RWPE2 (cell line): ENCODE measurements at regions not wholly inside any gene's neighbourhood (a gene's known extent, or its start where the extent isn't known, plus 50 kb on each side); places are given as distances from the start of the nearest gene placed in this dataset.

Source experiments
- ATAC-seq: fragments of 200-7000 bp; cut with Tn5 transposase; 3 replicates; pipeline ENCODE4 v1.9.1; 2021; ENCODE audit warnings: low read depth
- DNase-seq: peaks from one replicate; pipeline ENCODE4 v3.0.0-alpha.2; 2020; ENCODE audit warnings: low spot score
- H3K27ac ChIP-seq: fragments of 450-650 bp; 2 replicates; pipeline ENCODE4 v1.5.1; 2017; ENCODE audit warnings: mild to moderate bottlenecking; ENCODE audit not compliant: poor library complexity, severe bottlenecking
- H3K27me3 ChIP-seq: fragments of 250-450 bp; sonication (Bioruptor Pico); 2 replicates; pipeline ENCODE4 v1.5.1; 2021; ENCODE audit warnings: mild to moderate bottlenecking, moderate library complexity; ENCODE audit not compliant: insufficient read depth, poor library complexity, severe bottlenecking
- H3K36me3 ChIP-seq: fragments of 250-450 bp; sonication (Bioruptor Pico); 2 replicates; pipeline ENCODE4 v1.5.1; 2020; ENCODE audit warnings: low read depth, mild to moderate bottlenecking, moderate library complexity
- H3K4me1 ChIP-seq: fragments of 250-450 bp; sonication (Bioruptor Pico); 2 replicates; pipeline ENCODE4 v1.5.1; 2021; ENCODE audit warnings: mild to moderate bottlenecking, moderate library complexity; ENCODE audit not compliant: insufficient read depth, poor library complexity, severe bottlenecking
- H3K4me3 ChIP-seq: fragments of 250-450 bp; sonication (Bioruptor Pico); 2 replicates; pipeline ENCODE4 v1.5.1; 2021; ENCODE audit warnings: mild to moderate bottlenecking, moderate library complexity; ENCODE audit not compliant: severe bottlenecking
- H3K9me3 ChIP-seq: fragments of 250-450 bp; sonication (Bioruptor Pico); 2 replicates; pipeline ENCODE4 v1.5.1; 2021; ENCODE audit warnings: mild to moderate bottlenecking, moderate library complexity; ENCODE audit not compliant: severe bottlenecking
- CTCF ChIP-seq: fragments of 450-650 bp; IDR thresholded peaks from one replicate; pipeline ENCODE4 v1.5.1; 2017; ENCODE audit warnings: mild to moderate bottlenecking, moderate library complexity; ENCODE audit not compliant: poor library complexity, severe bottlenecking

DNA sequence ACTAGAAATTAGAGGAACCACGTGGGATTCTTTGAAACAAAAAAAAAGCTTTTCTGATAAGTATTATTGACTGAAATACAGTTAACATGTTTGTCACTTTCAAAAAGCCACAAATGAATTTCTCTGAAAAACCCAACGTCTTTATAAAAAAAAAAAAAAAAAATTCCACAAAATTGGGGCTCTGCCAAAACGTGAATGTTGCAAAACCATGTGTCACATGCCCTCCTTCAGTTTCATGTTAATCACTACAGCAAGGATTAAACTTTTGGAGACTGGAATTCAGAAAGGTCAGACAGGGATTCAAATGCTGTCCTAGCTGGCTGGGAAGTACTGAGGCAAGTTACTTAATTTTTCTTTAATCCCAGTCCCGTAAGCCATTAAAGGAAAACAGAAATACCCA is 278.0 kb upstream of the KLF14 start:
- H3K9me3 ChIP-seq = no peaks in the 10 kb centered on the region
- ATAC-seq = peak; percentile 61; the same call in 2 of the 3 replicates
- H3K36me3 ChIP-seq = no peaks in the 10 kb centered on the region; the same call in 1 of the 2 replicates
- peaks cover 76% of the 10 kb centered on the region for H3K4me1 ChIP-seq
- peak overlapping the region; percentile 67 for H3K27ac ChIP-seq
- no peak overlapping the region for H3K4me3 ChIP-seq
- H3K27me3 ChIP-seq = no peaks in the 10 kb centered on the region
- no peak for DNase-seq
- TF ChIP-seq CTCF = no peak

GRCh38 chr7:131012477-131013031 is 278.5 kb upstream of the KLF14 start:
- no peaks in the 10 kb centered on the region for H3K9me3 ChIP-seq
- H3K27me3 ChIP-seq = no peaks in the 10 kb centered on the region
- H3K36me3 ChIP-seq = no peaks in the 10 kb centered on the region; the same call in 1 of the 2 replicates
- H3K4me1 ChIP-seq = peaks cover 71% of the 10 kb centered on the region
- TF ChIP-seq CTCF = no peak
- no peak overlapping the region for H3K4me3 ChIP-seq
- peak overlapping the region; percentile 67 for H3K27ac ChIP-seq
- DNase-seq (no peak), ATAC-seq (peak; percentile 47; the same call in 2 of the 3 replicates)

DNA sequence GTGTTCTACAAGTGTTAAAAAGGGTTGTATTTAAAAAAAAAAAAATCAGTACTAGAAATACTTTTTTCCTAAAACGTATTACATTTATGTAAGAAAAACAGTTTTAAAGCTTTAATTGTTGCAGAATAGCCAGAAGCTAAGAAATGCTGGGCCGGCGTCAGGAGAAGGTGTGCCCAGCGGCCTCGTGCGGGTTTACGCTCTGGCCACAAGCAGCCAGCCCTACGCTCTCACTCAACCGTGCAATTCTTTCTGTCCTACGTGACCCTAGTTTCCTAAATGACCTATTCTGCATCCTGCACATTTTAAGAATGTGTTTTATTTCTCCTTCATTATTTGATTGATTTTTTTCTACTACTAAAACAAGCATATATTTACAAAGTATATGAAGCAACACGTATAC is 279.7 kb upstream of the KLF14 start:
- Histone ChIP-seq H3K4me3 (no peak overlapping the region), H3K4me1 (peaks cover 60% of the 10 kb centered on the region), H3K27me3 (no peaks in the 10 kb centered on the region), H3K36me3 (no peaks in the 10 kb centered on the region), H3K27ac (peak overlapping the region; percentile 67), H3K9me3 (no peaks in the 10 kb centered on the region)
- DNase-seq (no peak), ATAC-seq (no peak)
- no peak for TF ChIP-seq CTCF

DNA sequence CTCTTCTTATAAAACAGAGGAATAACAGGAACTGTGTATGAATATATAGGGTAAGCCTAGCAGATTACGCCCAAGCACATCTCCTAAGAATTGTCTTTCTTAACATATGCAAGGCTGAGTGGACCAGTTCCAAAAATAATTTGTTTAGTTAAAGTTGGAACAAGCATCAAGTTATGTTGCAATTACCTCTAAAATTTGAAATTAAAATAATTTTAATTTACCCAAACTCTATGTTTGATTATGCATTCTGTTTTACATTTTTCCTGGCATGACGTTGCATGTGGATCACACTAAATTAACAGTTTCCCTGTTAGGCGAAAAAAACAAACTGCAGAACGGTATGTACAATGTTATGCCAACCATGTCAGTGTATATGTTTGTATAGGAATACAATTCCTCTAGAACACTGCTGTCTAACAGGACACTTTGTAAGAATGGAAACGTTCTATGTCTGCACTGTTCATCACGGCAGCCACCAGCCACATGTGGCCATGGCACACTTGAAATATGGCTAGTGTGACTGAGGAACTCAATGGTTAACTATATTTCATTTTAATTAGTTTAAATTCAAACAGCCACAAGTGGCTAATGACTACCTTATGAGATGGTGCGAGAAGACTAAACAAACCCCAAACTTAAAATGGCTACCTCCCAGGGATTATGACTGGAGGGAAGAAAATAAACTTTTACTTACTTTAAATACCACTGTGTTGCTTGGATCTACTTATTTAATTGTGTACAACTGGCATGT is 281.1 kb upstream of the KLF14 start:
- Histone ChIP-seq H3K9me3 (no peaks in the 10 kb centered on the region), H3K4me3 (no peak overlapping the region), H3K27me3 (no peaks in the 10 kb centered on the region), H3K36me3 (no peaks in the 10 kb centered on the region), H3K4me1 (peaks cover 48% of the 10 kb centered on the region), H3K27ac (no peak overlapping the region)
- DNase-seq = no peak
- TF ChIP-seq CTCF = no peak
- ATAC-seq = no peak

DNA sequence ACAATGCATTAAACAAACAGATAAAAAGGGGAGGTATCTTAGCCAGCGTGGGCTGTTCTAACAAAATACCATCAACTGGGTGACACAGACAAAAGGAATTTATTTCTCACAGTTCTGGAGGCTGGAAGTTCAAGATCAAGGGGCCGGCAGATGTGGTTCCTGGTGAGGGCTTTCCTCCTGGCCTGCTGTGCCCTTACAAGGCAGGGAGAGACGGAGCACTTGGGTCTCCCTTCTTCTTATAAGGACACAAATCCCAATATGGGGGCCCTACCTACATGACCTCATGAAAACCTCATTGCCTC is 281.6 kb upstream of the KLF14 start:
- Histone ChIP-seq H3K27me3 (no peaks in the 10 kb centered on the region), H3K4me3 (no peak overlapping the region), H3K4me1 (peaks cover 44% of the 10 kb centered on the region), H3K27ac (no peak overlapping the region), H3K36me3 (no peaks in the 10 kb centered on the region), H3K9me3 (no peaks in the 10 kb centered on the region)
- DNase-seq = no peak
- no peak for TF ChIP-seq CTCF
- peak; percentile 37; the same call in 1 of the 3 replicates for ATAC-seq
